Rectal smooth muscle tissue (tissue), 1 donor: ENCODE measurements at regions not wholly inside any gene's neighbourhood (a gene's known extent, or its start where the extent isn't known, plus 50 kb on each side); places are given as distances from the start of the nearest gene placed in this dataset.

ENCODE experiments used
- H3K27ac ChIP-seq: one replicate; pipeline ENCODE4 v1.7.0; 2013; ENCODE audit warnings: low read depth, low read length, inconsistent platforms
- H3K27me3 ChIP-seq: one replicate; pipeline ENCODE4 v1.7.0; 2013; ENCODE audit warnings: low read length; ENCODE audit not compliant: control insufficient read depth, insufficient read depth
- H3K36me3 ChIP-seq: one replicate; pipeline ENCODE4 v1.7.0; 2013; ENCODE audit warnings: low read length; ENCODE audit not compliant: control insufficient read depth, insufficient read depth
- H3K4me1 ChIP-seq: one replicate; pipeline ENCODE4 v1.7.0; 2013; ENCODE audit warnings: low read length; ENCODE audit not compliant: control insufficient read depth, insufficient read depth
- H3K4me3 ChIP-seq: one replicate; pipeline ENCODE4 v1.7.0; 2013; ENCODE audit warnings: low read length
- H3K9ac ChIP-seq: one replicate; pipeline ENCODE4 v1.7.0; 2013; ENCODE audit warnings: low read length

GRCh38 chr6:1130709-1131108 lies 181.2 kb upstream of the FOXQ1 start:
- Histone ChIP-seq H3K4me1 (no peaks in the 10 kb centered on the region), H3K9ac (no peak overlapping the region), H3K27ac (no peak overlapping the region), H3K27me3 (no peaks in the 10 kb centered on the region), H3K36me3 (no peaks in the 10 kb centered on the region), H3K4me3 (no peak overlapping the region)

- Histone ChIP-seq H3K4me3 (no peak overlapping the region), H3K27ac (no peak overlapping the region), H3K9ac (no peak overlapping the region), H3K36me3 (no peaks in the 10 kb centered on the region), H3K4me1 (no peaks in the 10 kb centered on the region), H3K27me3 (no peaks in the 10 kb centered on the region)
These were observed 182.8 kb upstream of the FOXQ1 start for GRCh38 chr6:1129131-1129530.

GRCh38 chr6:1127597-1128288 lies 184.2 kb upstream of the FOXQ1 start:
- no peak overlapping the region for H3K9ac ChIP-seq
- H3K27ac ChIP-seq, result no peak overlapping the region
- H3K27me3 ChIP-seq, result no peaks in the 10 kb centered on the region

GRCh38 chr6:1127129-1127528 lies 184.8 kb upstream of the FOXQ1 start:
- H3K4me1 ChIP-seq, result no peaks in the 10 kb centered on the region
- H3K27ac ChIP-seq, result no peak overlapping the region
- no peaks in the 10 kb centered on the region for H3K27me3 ChIP-seq
- H3K4me3 ChIP-seq, result no peak overlapping the region
- no peaks in the 10 kb centered on the region for H3K36me3 ChIP-seq
- H3K9ac ChIP-seq, result no peak overlapping the region

More at GRCh38 chr6:1127597-1128288, 184.2 kb upstream of the FOXQ1 start:
- Histone ChIP-seq H3K4me3 (no peak overlapping the region), H3K36me3 (no peaks in the 10 kb centered on the region), H3K4me1 (no peaks in the 10 kb centered on the region)

GRCh38 chr6:1126036-1126435 lies 185.9 kb upstream of the FOXQ1 start:
- Histone ChIP-seq H3K27me3 (no peaks in the 10 kb centered on the region), H3K4me1 (no peaks in the 10 kb centered on the region), H3K27ac (no peak overlapping the region), H3K4me3 (no peak overlapping the region), H3K9ac (no peak overlapping the region), H3K36me3 (no peaks in the 10 kb centered on the region)

GRCh38 chr6:1125297-1125696 lies 186.6 kb upstream of the FOXQ1 start:
- no peaks in the 10 kb centered on the region for H3K36me3 ChIP-seq
- H3K4me3 ChIP-seq, result no peak overlapping the region

GRCh38 chr6:1124885-1125284 lies 187.0 kb upstream of the FOXQ1 start:
- no peak overlapping the region for H3K9ac ChIP-seq
- H3K4me3 ChIP-seq, result no peak overlapping the region
- H3K36me3 ChIP-seq, result no peaks in the 10 kb centered on the region
- no peaks in the 10 kb centered on the region for H3K27me3 ChIP-seq
- no peak overlapping the region for H3K27ac ChIP-seq
- no peaks in the 10 kb centered on the region for H3K4me1 ChIP-seq

More at GRCh38 chr6:1125297-1125696, 186.6 kb upstream of the FOXQ1 start:
- Histone ChIP-seq H3K4me1 (no peaks in the 10 kb centered on the region), H3K27me3 (no peaks in the 10 kb centered on the region), H3K27ac (no peak overlapping the region), H3K9ac (no peak overlapping the region)

- Histone ChIP-seq H3K4me1 (no peaks in the 10 kb centered on the region), H3K9ac (no peak overlapping the region), H3K27ac (no peak overlapping the region), H3K4me3 (no peak overlapping the region), H3K27me3 (no peaks in the 10 kb centered on the region), H3K36me3 (no peaks in the 10 kb centered on the region)
These were observed 188.2 kb upstream of the FOXQ1 start for GRCh38 chr6:1123386-1124375.

GRCh38 chr6:1122083-1122482 lies 189.8 kb upstream of the FOXQ1 start:
- Histone ChIP-seq H3K4me1 (no peaks in the 10 kb centered on the region), H3K27me3 (no peaks in the 10 kb centered on the region), H3K9ac (no peak overlapping the region), H3K27ac (no peak overlapping the region), H3K4me3 (no peak overlapping the region), H3K36me3 (no peaks in the 10 kb centered on the region)

- Histone ChIP-seq H3K27me3 (no peaks in the 10 kb centered on the region), H3K9ac (no peak overlapping the region), H3K27ac (no peak overlapping the region), H3K4me3 (no peak overlapping the region), H3K4me1 (no peaks in the 10 kb centered on the region), H3K36me3 (no peaks in the 10 kb centered on the region)
These were observed 193.6 kb upstream of the FOXQ1 start for GRCh38 chr6:1118287-1118647.

GRCh38 chr6:1117530-1118286 lies 194.2 kb upstream of the FOXQ1 start:
- Histone ChIP-seq H3K9ac (no peak overlapping the region), H3K4me1 (no peaks in the 10 kb centered on the region), H3K4me3 (no peak overlapping the region), H3K27me3 (no peaks in the 10 kb centered on the region), H3K27ac (no peak overlapping the region), H3K36me3 (no peaks in the 10 kb centered on the region)

- Histone ChIP-seq H3K9ac (no peak overlapping the region), H3K4me1 (no peaks in the 10 kb centered on the region), H3K36me3 (no peaks in the 10 kb centered on the region), H3K4me3 (no peak overlapping the region), H3K27ac (no peak overlapping the region), H3K27me3 (no peaks in the 10 kb centered on the region)
These were observed 195.7 kb upstream of the FOXQ1 start for GRCh38 chr6:1116149-1116548.
